ENCODE measurements at regions not wholly inside any gene's neighbourhood (a gene's known extent, or its start where the extent isn't known, plus 50 kb on each side); places are given as distances from the start of the nearest gene placed in this dataset.

GRCh38 chr1:157438146-157438545, 114.2 kb downstream of the FCRL5 start:
- TF ChIP-seq CTCF (IDR thresholded peaks at IDR 0.05) (no peak), POLR2A (IDR thresholded peaks at IDR 0.05) (no peak)

All from lower leg skin (tissue), 3 donors.